Prostate gland (tissue), 2 donors: ENCODE measurements at regions not wholly inside any gene's neighbourhood (a gene's known extent, or its start where the extent isn't known, plus 50 kb on each side); places are given as distances from the start of the nearest gene placed in this dataset.

ENCODE experiments used
- POLR2AphosphoS5 ChIP-seq: sonication (generic); formaldehyde crosslinking; IDR thresholded peaks from one replicate; pipeline ENCODE4 v1.6.1; 2017; ENCODE audit warnings: antibody characterized with exemption
- TF ChIP-seq, protein P1 (sequence below), 4 experiments: fragments of 200-600 bp in 2 of 4; fragments of 450-650 bp in 2 of 4; sonication (generic) in 2 of 4; IDR thresholded peaks; 1 replicate in 3 of 4; 2 replicates in 1 of 4; pipeline ENCODE4 v1.5.1; 2016 to 2019; ENCODE audit warnings: antibody characterized with exemption in 4 of 4, mild to moderate bottlenecking in 2 of 4, moderate library complexity in 2 of 4

DNA sequence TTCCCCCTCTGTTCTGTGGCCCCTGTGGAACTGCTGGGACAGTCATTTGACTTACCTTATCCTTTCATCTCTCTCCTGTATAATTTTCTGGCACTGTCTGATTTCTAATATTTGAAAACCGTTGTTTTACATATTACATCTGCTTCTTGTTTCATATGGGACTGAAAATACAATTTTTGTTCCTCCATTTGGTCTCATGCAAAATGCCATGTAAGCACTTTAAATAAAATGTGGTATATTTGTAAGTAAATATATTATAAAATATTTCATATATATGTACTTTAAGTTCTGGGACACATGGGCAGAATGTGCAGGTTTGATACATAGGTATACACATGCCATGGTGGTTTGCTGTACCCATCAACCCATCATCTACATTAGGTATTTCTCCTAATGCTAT lies 93.9 kb upstream of the PLPPR5 start:
- TF ChIP-seq, protein P1, sequence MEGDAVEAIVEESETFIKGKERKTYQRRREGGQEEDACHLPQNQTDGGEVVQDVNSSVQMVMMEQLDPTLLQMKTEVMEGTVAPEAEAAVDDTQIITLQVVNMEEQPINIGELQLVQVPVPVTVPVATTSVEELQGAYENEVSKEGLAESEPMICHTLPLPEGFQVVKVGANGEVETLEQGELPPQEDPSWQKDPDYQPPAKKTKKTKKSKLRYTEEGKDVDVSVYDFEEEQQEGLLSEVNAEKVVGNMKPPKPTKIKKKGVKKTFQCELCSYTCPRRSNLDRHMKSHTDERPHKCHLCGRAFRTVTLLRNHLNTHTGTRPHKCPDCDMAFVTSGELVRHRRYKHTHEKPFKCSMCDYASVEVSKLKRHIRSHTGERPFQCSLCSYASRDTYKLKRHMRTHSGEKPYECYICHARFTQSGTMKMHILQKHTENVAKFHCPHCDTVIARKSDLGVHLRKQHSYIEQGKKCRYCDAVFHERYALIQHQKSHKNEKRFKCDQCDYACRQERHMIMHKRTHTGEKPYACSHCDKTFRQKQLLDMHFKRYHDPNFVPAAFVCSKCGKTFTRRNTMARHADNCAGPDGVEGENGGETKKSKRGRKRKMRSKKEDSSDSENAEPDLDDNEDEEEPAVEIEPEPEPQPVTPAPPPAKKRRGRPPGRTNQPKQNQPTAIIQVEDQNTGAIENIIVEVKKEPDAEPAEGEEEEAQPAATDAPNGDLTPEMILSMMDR (IDR thresholded peaks at IDR 0.05) = no peak
- TF ChIP-seq POLR2AphosphoS5 = no peak
